Skin epidermis (tissue), 12 donors: ENCODE measurements at regions not wholly inside any gene's neighbourhood (a gene's known extent, or its start where the extent isn't known, plus 50 kb on each side); places are given as distances from the start of the nearest gene placed in this dataset.
"Not testable (repeated sequence)": the region's sequence is repeated elsewhere in the genome, so short reads cannot be mapped to it uniquely, and the experiment has no call there.

Experiments
- H3K27ac ChIP-seq, 21 experiments: fragments of 200-600 bp; sonication (generic) in 11 of 21; one replicate each; pipeline ENCODE4 v1.5.0; 2020; ENCODE audit warnings: mild to moderate bottlenecking in 3 of 21, inconsistent platforms in 2 of 21, moderate library complexity in 2 of 21
- H3K4me3 ChIP-seq, 7 experiments: fragments of 200-600 bp; sonication (generic) in 2 of 7; one replicate each; pipeline ENCODE4 v1.5.0; 2020; ENCODE audit warnings: inconsistent platforms in 2 of 7, mild to moderate bottlenecking in 2 of 7, moderate library complexity in 1 of 7

- Histone ChIP-seq H3K4me3 (no peak overlapping the region), H3K27ac (no peak overlapping the region)
Observed at GRCh38 chr7:152594801-152595200, 81.1 kb downstream of the XRCC2 start.

DNA sequence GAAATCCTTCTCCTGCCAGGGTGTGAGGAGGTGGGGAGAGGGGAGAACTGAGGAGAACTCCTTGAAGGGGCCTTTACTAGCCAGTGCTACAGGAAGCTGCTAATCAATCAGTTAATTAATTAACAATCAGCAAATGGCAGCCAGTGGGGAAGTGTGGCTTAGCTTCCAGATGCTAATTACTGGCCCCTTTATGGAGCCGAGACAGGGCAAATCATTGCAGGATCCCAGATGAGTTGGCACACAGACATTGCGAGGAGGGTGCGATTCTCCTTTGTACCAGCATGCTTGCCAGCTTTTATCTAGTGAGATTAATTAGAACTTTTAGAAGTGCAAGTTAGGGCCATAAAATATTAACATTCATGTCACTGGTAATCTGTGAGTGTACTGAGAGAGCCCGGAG, 84.0 kb downstream of the XRCC2 start:
- H3K4me3 ChIP-seq: no peak overlapping the region
- H3K27ac ChIP-seq: no peak overlapping the region

DNA sequence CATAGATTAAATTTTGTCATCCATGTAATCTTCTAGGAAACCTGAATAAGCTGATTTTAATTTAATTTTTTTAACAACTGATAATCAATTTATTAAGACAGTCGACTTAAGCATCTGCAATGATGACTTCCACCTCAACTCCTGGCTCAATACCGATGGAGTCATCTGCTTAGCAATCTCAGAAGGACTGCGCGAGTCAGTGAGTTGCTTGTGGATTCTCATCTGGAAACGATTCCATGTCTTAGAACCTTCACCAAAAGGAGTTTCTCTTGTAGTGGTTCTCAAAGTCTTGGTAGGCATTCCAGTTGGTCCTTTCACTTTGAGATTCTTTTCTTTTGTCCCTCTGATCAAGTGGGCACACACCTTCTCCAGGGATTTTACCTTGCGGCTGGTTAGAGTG, 85.5 kb downstream of the XRCC2 start:
- H3K4me3 ChIP-seq: no peak overlapping the region
- H3K27ac ChIP-seq: no peak overlapping the region

- H3K27ac ChIP-seq, H3K4me3 ChIP-seq: not testable (repeated sequence)
Observed at GRCh38 chr7:152589821-152590220, 86.1 kb downstream of the XRCC2 start.

DNA sequence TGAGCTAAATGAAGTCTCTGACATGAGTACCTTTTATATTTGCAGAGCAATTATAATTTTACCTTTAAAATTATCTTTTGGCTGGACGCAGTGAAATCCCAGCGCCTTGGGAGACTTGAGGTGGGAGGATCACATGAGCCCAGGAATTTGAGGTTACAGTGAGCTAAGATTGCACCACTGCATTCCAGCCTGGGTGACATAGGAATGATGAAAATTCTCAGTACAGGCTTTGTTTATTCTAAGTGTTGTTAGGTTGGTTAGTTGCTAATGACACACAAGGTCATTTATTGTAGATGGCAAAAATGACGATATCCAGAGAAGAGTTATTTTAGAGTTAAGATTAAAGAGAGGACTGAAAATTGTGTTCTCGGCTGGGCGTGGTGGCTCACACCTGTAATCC, 87.6 kb downstream of the XRCC2 start:
- H3K4me3 ChIP-seq: no peak overlapping the region
- H3K27ac ChIP-seq: no peak overlapping the region

DNA sequence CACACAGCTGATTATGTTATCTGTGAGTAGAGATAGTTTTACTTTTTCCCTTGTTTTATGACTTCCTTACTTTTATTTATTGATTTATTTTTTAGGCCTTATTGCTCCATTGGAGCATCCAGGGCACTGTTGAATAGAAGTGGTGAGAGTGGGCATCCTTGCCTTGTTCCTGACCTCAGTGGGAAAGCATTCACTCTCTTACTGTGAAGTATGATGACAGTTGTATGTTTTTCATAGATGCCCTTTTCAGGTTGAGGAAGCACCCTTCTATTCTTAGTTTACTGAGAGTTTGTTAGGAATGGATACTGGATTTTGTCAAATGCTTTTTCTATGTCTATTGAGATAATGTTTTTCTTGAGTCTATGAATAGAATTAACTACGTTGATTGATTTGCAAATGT, 88.6 kb downstream of the XRCC2 start:
- H3K27ac ChIP-seq: no peak overlapping the region
- H3K4me3 ChIP-seq: no peak overlapping the region

GRCh38 chr7:152583006-152583405, 92.9 kb downstream of the XRCC2 start:
- H3K4me3 ChIP-seq: no peak overlapping the region
- H3K27ac ChIP-seq: no peak overlapping the region

- H3K4me3 ChIP-seq: no peak overlapping the region
Observed at GRCh38 chr7:152579070-152579469, 96.9 kb downstream of the XRCC2 start.

GRCh38 chr7:152577339-152577738, 98.6 kb downstream of the XRCC2 start:
- H3K27ac ChIP-seq: no peak overlapping the region
- H3K4me3 ChIP-seq: no peak overlapping the region

More at GRCh38 chr7:152579070-152579469, 96.9 kb downstream of the XRCC2 start:
- no peak overlapping the region for H3K27ac ChIP-seq

GRCh38 chr7:152574892-152575548, 100.9 kb downstream of the XRCC2 start:
- Histone ChIP-seq H3K27ac (no peak overlapping the region), H3K4me3 (no peak overlapping the region)

- not testable (repeated sequence) for H3K27ac ChIP-seq, H3K4me3 ChIP-seq
Observed at GRCh38 chr7:152573186-152573585, 102.8 kb downstream of the XRCC2 start.

GRCh38 chr7:152572101-152572500, 103.8 kb downstream of the XRCC2 start:
- H3K4me3 ChIP-seq: no peak overlapping the region
- no peak overlapping the region for H3K27ac ChIP-seq

GRCh38 chr7:152571068-152571467, 104.9 kb downstream of the XRCC2 start:
- Histone ChIP-seq H3K27ac (no peak overlapping the region), H3K4me3 (no peak overlapping the region)

DNA sequence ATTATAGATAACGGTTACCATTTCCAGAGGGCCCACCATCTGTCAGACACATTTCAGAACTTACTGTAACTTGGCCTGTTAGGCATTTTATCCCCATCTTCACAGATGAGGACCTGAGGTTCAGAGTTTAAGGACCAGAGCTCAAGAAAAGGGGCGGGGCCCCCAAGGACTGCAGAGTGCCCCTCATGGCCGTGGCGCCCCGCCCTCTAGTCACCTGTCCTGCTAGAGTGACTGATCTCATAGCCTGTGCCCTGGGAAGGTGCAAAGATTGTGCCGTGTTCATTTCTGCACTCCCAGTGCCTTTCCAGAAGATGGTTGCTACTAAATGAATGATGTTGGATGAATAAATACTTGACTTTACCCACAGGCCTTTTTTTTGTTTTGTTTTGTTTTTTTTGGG, 107.0 kb downstream of the XRCC2 start:
- no peak overlapping the region for H3K4me3 ChIP-seq

GRCh38 chr7:152565731-152566130, 110.2 kb downstream of the XRCC2 start:
- Histone ChIP-seq H3K4me3 (no peak overlapping the region), H3K27ac (no peak overlapping the region)

More for the DNA sequence above, 107.0 kb downstream of the XRCC2 start:
- H3K27ac ChIP-seq: no peak overlapping the region

DNA sequence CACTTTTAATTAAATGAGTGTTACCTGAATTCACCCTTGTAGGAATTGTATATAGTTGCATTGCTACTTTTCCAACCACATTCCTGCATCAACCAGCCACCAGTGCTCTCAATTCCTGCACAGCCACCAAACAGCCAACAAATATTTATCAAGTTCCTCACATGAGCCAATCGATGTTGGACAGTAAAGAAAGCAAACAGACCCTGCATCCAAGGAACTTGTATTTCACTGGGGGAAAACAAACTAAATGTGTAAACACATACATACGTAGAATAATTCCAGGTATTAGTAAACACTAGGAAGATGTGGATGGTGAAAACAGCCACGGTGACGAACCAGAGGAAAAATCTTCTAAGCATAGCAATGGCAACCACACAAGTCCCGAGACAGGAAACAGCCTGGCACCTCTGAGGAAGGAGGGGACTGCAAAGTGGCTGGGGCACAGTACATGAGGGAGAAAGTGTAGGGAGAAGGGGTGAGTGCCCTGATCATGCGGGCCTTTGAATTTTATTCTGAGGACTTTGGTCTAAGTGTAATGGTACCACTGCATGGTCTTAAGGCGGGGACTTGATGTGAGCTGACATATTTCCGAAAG, 111.2 kb downstream of the XRCC2 start:
- H3K27ac ChIP-seq: no peak overlapping the region
- no peak overlapping the region for H3K4me3 ChIP-seq

DNA sequence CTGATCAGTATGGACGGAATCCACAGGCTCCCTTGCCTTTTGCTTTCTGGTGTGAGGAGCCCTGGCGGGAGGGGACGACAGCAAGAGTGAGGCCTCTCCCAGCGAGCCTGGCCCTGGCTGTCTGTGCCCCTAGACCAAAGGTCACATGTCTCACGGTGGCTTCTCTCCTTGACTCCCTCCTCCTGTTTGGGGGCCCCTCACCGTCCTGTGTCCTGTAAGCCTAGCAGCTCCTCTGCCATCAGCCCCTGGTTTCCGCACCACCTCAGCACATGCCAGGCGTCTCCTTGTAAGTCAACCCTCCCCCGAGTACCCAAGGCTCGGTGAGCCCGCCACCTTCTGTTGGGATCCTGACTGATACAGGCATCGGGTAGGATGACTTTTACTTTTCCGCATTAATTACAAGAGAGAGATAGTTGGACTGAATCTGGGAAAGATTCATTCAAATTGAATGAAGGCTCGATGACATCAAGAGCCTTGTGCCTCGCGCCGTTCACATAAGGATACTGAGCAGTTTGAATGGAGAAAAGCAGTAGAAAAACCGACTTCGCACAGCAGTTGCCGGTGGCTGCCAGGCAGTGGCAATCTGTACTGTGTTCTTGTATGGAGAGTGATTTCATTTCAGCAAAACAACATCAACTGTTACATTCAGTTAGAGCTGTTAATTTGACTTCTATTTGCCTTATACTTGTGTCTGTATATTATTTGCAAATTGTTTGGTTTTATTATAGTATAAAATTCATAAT, 119.8 kb downstream of the XRCC2 start:
- H3K4me3 ChIP-seq: no peak overlapping the region
- H3K27ac ChIP-seq: no peak overlapping the region

DNA sequence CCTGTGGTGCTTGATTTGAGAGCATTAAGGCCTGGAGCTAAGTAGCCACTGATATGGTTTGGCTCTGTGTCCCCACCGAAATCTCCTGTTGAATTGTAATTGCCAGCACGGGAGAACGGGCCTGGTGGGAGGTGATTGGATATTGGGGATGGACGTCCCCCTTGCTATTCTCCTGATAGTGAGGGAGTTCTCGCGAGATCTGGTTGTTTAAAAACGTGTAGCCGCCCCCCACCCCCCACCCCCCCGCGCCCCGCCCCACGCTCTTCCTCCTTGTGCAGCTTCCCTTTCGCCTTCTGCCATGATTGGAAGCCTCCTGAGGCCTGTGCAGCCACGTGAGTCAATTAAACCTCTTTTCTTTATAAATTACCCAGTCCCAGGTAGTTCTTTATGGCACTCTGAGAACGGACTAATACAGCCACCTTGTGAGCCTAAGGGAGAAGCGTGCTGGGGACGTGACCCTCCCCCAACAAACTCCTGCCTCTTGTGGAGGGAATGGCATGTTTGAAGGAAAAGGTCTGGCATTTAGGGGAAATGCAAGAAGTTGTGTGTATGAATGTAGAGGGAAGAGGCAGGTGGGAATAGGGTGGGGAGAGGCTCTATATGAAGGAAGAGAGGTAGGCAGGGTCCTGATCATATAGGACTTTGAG, 118.0 kb upstream of the KMT2C start:
- no peak overlapping the region for H3K4me3 ChIP-seq
- no peak overlapping the region for H3K27ac ChIP-seq

DNA sequence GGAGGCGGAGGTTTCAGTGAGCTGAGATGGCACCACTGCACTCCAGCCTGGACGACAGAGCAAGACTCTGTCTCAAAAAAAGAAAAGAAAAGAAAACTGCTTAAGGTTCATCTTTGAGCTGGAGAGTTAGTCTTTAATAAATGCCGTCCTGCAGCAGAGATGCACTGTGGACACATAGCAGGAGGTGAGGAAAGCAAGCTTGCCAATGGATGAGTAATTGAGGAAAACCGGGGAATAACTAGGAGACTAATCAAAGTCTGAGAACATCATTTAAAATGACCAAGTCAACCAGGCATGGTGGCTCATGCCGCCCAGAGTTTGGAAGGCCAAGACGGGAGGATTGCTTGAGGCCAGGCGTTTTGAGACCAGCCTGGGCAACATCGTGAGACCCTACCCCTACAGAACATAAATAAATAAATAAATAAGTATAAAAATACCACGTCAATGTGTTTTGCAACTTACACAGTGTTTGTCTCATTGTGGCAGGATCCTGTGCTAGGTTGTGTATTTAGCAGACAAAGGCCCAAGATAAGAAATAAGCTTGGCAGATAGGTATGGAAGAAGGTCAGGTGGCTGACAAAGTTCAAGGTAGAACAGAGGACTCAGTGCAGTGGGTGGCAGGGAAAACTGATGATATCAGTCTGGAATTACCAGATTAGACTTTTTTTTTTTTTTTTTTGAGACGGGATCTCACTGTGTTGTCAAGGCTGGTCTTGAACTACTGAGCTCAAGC, 115.7 kb upstream of the KMT2C start:
- Histone ChIP-seq H3K4me3 (no peak overlapping the region), H3K27ac (no peak overlapping the region)

DNA sequence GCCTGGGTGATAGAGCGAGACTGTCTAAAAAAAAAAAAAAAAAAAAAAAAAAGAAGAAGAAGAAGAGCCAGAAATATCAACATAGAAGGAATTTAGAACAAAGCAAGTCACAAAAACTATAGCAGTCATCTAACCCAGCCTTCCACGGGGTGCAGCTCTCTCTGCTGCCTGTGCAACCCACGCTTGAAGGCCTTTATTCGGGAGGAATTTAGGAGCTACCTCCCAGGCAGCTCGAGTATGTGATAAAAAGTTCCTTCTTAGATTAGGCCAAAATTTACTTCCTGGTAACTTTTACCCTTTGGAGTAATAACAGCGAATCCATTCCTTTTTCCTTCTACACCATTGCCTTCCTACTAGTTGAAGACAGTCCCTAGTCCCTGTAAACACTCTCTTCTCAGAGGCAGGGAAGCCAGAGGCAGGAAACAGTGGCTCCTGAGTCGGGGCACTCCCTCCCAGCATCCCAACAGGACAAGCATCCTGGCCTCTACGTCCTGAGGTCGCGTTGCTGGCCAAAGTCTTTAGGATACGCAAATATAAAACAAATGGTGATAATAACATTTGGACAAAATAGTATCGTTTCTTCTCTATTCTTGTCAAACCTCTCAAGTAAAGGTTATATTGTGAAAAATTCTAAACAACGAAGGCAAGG, 109.3 kb upstream of the KMT2C start:
- H3K27ac ChIP-seq: no peak overlapping the region
- H3K4me3 ChIP-seq: no peak overlapping the region
